GM19395 (cell line): ENCODE measurements at regions not wholly inside any gene's neighbourhood (a gene's known extent, or its start where the extent isn't known, plus 50 kb on each side); places are given as distances from the start of the nearest gene placed in this dataset.

Source experiments
- ATAC-seq: cut with Tn5 transposase; IDR thresholded peaks from one replicate; pipeline ENCODE4 v1.9.1; 2021; ENCODE audit warnings: mild to moderate bottlenecking, moderate library complexity; ENCODE audit not compliant: unreplicated experiment

DNA sequence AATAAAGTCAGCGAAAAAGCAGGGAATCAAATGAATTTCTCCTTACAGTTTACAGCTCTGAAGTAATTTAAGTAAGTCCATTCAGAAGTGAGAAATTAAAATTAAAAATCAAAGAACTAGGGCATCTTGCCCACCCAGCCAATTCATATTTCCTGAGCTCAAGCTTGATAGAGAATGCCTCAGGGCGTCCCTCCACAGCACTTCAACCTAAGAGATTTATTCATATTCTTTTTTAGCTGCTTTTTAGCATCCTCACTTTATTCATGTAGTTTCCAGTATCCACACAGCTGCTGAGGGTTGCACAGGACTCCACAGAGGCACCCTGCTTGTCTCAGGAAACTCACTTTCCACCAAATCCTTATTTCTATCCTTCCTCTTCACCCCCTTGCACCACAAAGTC is 900.3 kb downstream of the BCL11A start:
- ATAC-seq, result no peak

DNA sequence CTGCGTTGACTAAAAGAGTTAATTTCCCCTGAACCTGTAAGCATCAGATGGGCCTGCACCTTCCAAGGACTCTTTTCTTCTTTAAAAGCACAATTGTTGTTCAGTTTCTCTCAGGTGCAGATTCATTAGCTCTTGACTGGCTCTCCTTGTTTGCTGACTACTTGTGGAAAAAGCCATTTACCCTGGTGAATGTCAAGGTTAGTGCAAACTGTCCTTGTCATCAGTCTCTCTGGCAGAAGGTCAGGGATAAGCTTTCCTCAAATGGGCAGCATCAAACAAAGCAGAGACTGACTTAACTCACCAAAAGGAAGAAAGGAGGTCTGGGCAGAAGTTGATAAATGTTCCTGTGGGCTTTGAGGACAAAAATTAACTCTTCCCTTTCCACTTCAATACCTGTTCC is 922.7 kb downstream of the BCL11A start:
- ATAC-seq, result no peak

DNA sequence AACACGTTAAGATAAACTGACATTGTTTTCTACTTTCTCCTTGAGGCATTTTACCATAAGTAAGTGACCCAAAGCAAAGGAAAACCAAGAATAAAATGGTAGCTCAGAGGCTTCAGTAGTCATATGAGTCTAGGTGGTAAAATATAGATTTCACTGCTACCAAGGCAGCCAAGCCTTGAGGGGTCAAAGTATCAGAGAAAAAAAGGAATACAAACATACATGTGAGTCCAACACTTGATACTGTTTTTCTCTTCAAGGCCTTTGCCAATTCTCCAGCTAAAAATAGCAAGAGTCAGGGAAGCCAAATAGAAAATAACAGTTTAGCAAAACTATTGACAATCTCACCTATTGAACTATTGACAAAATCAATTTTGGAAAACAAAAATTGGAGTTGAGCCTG is 925.9 kb downstream of the BCL11A start:
- no peak for ATAC-seq

DNA sequence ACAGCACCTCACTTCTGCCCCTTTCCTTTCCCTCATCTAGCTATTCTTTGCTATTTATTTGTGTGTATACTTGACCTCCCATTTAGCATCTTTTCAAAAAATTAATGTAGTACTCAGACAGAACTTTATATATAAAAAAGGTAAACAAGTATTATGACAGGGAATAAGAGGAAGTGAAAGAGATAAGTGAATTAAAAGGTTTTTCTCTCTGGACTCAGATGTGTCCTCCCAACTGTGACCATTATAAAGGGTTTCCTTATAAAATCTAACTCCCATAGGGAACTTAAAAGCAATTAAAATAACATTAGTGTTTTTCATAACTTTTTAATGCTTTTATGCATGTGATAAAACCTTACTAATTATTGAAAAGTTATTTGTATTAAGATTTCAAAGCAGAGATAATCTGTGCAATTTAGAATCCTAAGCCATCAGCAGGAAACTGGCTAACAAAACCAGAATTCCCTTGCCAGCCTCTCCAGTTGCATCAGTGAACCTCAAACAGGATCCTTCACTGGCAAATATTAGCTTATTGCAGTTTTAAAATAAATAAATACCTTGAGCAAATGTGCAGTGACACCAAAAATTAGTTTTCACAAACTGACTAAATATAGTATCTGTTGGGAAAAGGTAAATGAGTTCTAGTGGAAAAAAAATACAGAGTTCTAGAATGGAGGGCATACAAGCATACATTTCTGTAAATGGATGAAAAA is 930.7 kb downstream of the BCL11A start:
- ATAC-seq, result no peak

DNA sequence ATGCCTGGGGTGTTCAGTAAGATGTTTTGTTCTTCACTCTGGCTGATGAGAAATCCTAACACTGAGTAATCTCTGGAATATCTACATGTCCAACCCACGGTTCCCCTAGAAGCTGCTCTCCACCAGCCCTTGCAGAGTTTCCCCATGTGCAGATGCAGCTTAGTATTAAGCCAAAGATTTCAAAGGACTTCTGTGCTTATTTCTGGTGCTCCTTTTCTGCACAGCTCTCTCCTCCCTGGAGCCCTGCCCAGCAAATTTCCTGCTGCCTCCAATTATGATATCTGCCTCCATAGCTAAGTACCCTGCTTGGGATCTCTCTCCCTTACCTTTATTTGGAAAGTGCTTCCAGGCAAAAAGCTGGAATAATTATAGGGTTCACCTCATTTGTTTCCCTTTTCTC is 949.3 kb downstream of the BCL11A start:
- ATAC-seq, result no peak

DNA sequence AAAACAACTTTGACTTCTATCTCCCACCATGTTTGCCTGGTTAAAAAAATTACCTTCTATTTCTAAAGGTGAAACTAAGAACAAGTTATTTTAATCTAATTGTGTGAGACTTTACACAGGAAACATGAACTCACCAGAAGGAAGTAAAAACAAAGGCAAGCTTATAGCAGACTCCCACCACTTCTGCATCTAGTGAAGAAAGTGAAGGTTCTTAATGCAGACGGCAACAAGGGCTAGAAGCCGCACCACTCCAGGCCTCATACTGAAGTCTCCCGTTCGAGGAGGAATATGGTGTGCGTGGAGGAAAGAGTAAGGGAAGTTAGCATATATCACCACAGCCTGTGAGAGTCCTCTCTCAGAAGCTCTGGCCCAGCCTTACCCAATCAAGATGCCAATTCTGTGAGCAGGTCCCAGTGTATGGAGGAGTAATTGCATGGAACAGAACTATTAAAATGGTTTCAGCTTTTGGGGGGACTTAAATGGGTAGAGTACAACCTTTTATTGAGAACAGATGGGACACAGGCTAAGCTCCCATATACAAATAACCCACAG is 958.7 kb downstream of the BCL11A start:
- peak; percentile 60 for ATAC-seq

DNA sequence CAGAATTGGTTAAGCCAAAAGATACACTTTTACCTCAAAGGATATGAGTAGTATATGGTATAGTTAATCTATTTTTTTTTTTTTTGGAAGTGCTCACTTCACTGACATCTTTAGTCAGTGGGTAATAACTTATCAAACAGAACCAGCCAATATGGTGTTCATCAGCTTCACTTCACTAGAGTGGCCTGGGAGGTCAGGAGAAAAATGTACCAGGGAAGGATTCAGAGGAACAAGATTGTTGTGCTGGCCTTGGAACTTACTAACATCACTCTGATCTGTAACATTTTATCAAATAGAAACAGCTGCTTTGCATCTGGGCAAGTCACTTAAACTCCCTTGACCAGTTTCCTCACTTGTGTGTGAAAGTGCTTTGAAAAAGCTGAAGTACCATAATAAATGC is 962.7 kb downstream of the BCL11A start:
- no peak for ATAC-seq

DNA sequence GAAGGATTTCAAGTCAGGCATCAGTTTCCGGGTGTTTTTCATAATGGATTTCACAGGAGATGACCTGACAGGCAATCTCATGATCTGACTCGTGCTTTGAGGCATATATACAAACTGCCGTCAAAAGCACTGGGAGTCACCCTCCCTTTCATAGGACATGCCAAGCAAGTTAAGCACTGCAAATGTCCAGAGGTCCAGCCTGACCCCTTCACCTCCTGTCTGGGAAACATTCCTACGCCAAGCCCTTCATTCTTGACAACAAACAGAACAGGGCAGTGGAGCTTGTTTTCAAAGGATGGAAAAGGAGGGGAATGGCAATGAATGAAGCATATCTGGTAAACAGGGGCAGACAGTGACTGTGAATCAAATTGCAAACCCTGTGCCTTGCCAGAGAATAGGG is 963.6 kb downstream of the BCL11A start:
- ATAC-seq, result no peak

DNA sequence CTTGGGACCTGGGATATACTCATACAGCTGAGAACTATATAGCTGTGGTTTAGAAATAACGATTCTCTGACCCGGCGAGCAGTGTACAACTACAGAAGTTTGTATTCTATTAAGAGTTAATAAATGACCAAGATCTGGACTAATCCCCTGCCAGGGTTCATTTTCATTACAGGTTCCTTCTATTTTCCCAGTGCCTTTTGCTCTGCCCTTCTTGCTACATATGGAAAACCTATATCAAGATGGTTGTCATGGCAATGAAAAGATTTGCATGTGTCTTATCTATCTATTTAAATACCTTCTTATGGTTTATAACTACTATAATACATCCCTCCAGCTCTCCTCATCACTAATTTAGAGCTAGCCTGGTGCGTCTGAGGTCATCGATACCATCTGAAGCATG is 965.2 kb downstream of the BCL11A start:
- ATAC-seq, result no peak

DNA sequence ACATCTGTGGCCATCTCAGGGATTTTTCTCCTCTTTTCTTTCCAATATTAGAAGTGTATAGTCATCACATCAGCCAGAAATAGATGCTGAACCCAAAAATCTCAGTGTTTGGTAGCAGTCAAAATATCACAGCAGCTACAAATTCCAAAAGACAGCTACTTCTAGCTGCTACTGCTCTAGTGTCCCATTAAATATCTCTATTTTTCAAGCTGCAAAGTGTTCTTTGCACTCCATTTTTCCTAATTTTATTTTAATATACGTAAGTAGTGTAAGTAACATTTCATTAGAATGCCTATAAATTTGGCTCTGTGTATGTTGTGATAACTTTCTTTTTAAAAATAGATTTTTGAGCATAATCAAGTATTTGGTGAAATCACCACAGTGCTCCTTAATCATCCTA is 967.3 kb downstream of the BCL11A start:
- ATAC-seq, result no peak

DNA sequence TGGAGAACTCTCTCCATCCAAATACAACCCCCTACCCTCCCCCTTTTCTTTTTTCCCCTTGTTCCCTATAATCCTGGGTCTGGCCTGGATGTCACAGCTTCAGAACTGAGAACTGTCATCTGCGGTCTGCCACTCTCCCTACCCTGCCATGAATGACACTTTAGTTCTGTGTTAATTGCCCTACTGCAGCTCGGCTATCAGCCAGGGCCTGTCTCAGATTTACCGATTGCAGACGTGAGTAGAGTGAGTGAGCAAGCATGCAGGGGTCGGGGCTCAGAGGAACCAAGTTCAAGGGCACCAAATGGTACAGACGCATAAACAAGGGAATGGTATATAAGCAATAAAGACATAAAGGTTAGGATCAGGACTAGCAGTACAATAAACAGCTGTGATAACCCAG is 967.8 kb downstream of the BCL11A start:
- ATAC-seq, result no peak

DNA sequence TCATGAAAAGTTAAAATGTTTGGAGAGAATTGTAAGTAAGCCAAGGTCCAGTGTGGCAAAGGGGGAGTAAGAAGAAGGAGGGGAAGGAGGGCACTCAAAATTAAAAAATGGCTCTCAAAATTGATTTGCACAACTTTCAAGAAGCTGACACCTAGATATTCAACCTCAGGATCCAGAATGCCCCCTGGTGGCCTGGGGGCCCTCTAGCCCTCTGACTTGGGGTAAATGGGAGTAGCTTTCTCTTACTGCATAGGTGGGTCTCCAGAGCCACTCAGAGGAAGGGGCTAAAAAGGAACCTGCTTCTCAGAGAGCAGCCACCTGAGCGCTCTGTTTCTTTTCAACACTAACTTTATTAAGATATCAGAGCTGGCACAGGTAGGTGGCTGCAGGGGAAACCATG is 968.5 kb downstream of the BCL11A start:
- no peak for ATAC-seq

DNA sequence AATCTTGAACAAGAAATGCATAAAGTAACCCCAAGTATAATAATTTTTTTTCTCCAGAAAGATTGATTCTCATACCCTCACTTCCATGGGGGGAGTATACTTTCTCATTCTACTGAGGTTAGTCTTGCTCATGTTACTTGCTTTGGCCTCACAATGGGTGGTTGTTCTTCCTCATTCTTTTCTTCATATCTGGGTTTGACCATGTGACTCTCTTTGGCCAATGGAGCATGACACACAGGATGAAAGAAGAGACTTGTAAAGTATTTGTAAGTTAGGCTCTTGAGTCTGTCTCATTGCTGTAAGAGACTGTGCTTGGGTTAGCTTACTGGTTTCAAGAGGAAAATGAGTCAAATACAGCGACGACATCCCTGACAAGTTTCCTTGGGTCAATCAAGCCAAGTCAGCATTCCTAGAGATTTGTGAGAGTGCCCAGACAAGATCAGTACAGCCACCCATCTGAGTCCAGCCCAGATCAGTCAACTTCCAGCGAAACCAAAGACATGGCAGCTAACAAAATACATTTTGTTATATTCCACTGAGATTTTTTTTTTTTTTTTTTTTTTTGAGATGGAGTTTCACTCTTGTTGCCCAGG is 970.2 kb downstream of the BCL11A start:
- no peak for ATAC-seq

DNA sequence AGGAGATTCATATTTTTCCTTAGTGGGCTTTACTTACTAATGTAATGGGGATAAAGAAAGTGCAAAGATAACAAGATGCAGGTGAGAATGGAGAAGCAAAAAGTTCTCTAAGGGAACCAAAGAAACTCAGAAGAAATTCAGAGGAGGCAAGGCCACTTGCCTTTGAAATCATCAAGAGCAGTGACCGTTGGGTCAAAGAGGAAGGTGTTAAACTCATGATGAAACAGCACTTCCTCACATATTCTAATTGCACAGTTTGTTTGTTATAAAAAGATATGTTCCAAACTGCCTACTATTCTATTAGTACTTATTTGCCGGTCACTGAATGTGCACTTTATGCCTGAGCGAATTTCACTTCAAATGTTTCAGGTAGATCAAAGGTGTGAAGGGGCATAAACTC is 975.1 kb downstream of the BCL11A start:
- ATAC-seq, result no peak

DNA sequence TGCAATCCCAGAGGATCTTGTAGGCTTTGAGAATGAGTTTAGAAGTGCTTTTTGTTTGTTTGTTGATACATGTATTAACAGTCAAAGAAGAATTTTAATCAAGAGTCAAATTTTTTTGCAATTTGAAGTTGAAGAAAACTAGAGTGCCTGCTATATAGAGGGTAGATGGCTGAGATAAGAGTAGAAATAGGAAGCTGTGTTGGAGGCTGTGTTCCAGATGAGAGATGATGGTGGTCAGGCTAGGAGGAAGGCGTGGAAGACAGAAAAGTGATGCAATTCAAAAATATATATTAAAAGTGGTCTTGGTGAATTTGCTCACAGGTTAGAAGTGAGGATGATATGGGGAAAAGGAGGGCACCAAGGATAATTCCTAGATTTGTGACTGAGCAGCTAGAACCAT is 978.3 kb downstream of the BCL11A start:
- ATAC-seq, result no peak

DNA sequence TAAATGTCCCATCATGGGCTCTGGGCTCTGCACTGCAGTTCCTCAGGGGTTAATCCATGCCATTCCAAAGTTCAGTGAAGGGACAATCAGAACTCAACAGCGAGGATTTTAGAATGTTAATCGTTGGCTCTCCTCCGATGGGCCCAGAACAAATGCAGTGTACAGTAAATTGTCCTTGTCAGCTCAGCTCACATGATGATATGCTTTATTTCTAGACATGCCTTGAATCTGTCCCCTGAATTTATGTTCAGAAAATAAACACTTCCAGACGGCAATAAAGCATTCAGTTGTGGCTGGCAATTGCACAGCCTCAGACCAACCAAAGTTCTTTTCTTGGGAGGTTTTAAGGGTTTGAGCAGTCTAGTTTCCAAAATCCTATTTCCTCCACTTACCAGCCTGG is 981.2 kb downstream of the BCL11A start:
- ATAC-seq, result no peak

DNA sequence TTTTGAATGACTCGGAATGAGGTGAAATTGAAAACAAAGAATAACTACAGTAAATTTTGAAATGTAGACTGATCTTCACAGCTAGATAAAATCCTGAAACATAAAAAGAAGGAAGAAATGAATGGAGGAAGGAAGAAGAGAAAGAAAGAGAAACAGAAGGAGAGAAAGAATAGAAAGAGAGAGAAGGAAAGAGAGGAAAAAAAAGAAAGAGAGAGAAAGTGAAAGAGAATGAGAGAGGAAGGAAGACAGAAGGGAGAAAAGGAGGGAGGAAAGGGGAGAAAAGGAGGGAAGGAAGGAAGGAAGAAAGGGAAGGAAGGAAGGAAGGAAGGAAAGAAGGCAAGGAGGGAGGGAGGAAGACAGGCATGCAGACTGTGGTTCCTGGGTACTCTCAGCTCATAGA is 982.6 kb downstream of the BCL11A start:
- ATAC-seq, result no peak

DNA sequence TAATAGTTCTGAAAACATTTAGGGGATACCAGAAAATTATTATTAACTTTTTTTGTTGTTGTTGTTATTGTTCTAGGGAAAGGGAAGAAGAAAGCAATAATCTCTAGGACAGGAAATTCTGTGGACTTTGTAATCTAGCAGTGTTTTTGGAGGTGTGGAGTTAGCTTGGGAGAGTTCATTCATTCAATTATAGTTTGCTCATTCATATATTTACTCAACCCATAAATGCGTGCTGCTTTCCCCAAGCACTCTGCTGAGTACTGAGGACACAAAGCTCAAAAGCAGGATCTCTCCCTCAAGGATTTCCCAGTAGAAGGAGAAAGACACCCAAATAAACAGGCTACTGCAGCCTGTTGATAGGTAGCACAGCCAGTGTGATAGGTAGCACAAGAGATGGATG is 984.3 kb downstream of the BCL11A start:
- ATAC-seq, result no peak

DNA sequence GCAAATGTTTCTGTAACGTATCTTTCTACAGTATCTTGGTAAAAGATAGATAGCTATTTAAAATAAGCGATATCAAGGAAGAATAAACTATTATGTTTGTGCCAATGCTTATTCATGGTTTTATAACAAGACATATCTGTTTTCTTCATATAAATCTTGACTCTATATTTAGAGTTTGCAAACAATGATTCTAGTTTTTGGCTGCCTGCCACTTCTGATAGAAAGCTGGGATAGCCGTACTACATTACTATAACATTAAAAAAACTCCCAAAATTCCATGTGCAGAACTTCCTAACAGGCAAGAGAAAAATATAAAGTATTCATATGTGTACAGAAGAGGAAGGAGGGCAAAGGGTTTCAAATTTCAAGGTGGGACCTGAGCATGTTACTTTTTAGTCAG is 985.0 kb downstream of the BCL11A start:
- no peak for ATAC-seq

DNA sequence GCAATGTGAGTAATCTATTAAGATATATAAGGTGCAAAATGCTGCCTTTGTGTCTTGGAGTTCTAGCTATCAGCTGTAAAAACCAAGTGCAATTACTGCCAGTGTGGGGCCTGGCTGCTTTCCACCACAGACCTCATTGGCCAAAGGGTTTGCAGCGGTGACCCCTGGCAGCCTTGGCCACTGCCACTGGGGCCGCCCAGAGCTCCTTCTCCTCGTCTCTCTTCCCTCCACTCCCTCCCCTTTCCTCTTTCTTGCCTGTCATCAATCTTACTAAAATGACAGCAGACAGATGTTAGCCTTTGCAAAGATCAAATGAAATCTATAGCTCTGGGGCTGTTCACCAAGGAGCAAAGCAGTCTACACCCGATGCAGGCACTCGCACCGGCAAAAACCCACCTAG is 986.3 kb downstream of the BCL11A start:
- ATAC-seq, result no peak

DNA sequence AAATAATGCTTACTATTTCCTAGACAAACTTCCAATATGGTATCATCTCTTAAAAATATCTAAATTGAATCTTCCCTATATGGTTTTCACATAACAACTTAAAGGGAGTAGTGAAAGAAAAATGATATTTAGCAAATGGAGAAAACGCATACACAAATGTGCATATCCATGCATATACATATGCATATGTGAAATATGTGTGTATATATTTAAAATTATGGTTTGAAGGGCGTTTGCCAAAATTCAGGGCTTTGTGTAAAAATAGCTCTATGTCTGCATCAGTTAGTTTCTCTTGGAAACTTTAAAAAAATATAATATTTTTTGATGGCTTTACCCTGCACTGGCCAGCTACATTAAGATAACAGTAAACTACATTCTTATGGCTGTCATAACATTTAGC is 986.7 kb downstream of the BCL11A start:
- ATAC-seq, result no peak

DNA sequence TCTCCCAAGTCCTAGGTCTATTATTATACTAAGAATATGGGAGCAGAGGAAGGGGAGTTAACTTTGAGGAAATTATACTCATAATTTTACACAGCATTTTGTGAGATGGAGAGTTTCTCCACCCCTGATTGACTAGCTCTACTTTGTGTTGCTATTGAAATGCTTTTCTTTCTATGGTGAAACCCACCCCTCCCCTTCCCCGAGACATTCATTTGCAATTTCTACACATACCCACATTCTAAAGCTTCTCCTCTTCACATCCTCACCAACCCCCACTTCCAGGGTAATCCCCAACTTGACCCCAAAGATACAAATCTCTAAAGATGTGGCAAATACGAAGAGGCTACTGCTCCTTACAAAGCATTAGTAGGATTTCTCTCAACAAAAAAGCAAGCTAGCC is 992.2 kb downstream of the BCL11A start:
- no peak for ATAC-seq

DNA sequence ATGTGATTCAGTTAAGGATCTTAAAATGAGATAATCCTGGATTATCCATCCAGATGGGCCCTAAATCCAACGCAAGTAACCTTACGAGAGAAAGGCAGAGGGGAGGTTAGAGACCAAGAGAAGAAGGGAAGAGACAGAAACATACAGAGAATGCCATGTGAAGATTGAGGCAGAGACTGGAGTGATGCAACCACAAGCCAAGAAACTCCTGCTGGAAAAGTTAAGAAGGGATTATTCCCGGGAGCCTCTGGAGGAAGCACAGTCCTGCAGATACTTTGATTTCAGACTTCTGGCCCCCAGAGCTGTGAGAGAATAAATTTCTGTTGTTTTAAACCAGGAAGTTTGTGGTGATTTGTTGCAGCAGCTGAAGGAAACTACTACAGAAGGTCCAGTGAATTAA is 992.7 kb downstream of the BCL11A start:
- no peak for ATAC-seq
